Common myeloid progenitor, CD34-positive (primary cell): ENCODE measurements at regions not wholly inside any gene's neighbourhood (a gene's known extent, or its start where the extent isn't known, plus 50 kb on each side); places are given as distances from the start of the nearest gene placed in this dataset.

ENCODE experiments used
- CTCF ChIA-PET: fragments of 350-600 bp; sonication (Branson Sonifier 250); formaldehyde crosslinking; loops from one replicate; lab custom pipeline; 2021; ENCODE audit warnings: antibody characterized with exemption; lab: Charles Lee
- POLR2A ChIA-PET: fragments of 350-600 bp; sonication (Branson Sonifier 250); formaldehyde crosslinking; loops from one replicate; lab custom pipeline; 2021; ENCODE audit warnings: antibody characterized with exemption; lab: Charles Lee
- DNase-seq, 3 donors: peaks; one replicate each; pipeline versions ENCODE4 v3.0.0 to v3.0.0-alpha.2; 2013
- H3K27ac ChIP-seq, 2 experiments: 1 replicate in 1 of 2; 2 replicates in 1 of 2; pipeline ENCODE4 v1.7.0; 2013; ENCODE audit warnings: inconsistent platforms in 2 of 2, low read length in 2 of 2, mild to moderate bottlenecking in 2 of 2, low read depth in 1 of 2, moderate library complexity in 1 of 2; ENCODE audit not compliant: severe bottlenecking in 2 of 2, insufficient read depth in 1 of 2, poor library complexity in 1 of 2
- H3K27me3 ChIP-seq, 5 experiments: replicated peaks in 2 of 5; 1 replicate in 3 of 5; 2 replicates in 2 of 5; pipeline versions ENCODE4 v1.6.1 to v1.7.0; 2013; ENCODE audit warnings: low read length in 4 of 5, mild to moderate bottlenecking in 2 of 5, moderate library complexity in 2 of 5, inconsistent platforms in 1 of 5; ENCODE audit not compliant: insufficient read depth in 5 of 5, control insufficient read depth in 4 of 5
- H3K36me3 ChIP-seq, 4 experiments: 1 replicate in 2 of 4; 2 replicates in 2 of 4; pipeline versions ENCODE4 v1.6.1 to v1.7.0; 2013; ENCODE audit warnings: low read length in 3 of 4, control low read depth in 1 of 4, mild to moderate bottlenecking in 1 of 4; ENCODE audit not compliant: control insufficient read depth in 4 of 4, insufficient read depth in 4 of 4
- H3K4me1 ChIP-seq, 4 experiments: 1 replicate in 3 of 4; 2 replicates in 1 of 4; pipeline versions ENCODE4 v1.6.1 to v1.7.1; 2013; ENCODE audit warnings: low read length in 3 of 4, mild to moderate bottlenecking in 3 of 4, control low read depth in 1 of 4, inconsistent platforms in 1 of 4, moderate library complexity in 1 of 4; ENCODE audit not compliant: control insufficient read depth in 4 of 4, insufficient read depth in 4 of 4; ENCODE audit errors: control extremely low read depth in 1 of 4
- H3K4me3 ChIP-seq, 7 experiments: 1 replicate in 4 of 7; 2 replicates in 3 of 7; pipeline versions ENCODE4 v1.5.1 to v1.7.0; 2013; ENCODE audit warnings: mild to moderate bottlenecking in 7 of 7, low read length in 6 of 7, moderate library complexity in 6 of 7, inconsistent platforms in 2 of 7, low read depth in 2 of 7, control low read depth in 1 of 7; ENCODE audit not compliant: insufficient read depth in 4 of 7, control insufficient read depth in 1 of 7; ENCODE audit errors: extremely low read depth in 1 of 7
- H3K9me3 ChIP-seq, 5 experiments: 1 replicate in 4 of 5; 2 replicates in 1 of 5; pipeline versions ENCODE4 v1.6.1 to v1.7.1; 2013; ENCODE audit warnings: low read length in 4 of 5, mild to moderate bottlenecking in 2 of 5, inconsistent platforms in 1 of 5, low read depth in 1 of 5, moderate library complexity in 1 of 5; ENCODE audit not compliant: control insufficient read depth in 4 of 5, insufficient read depth in 2 of 5; ENCODE audit errors: control extremely low read depth in 1 of 5
- WGBS: methylation state at CpG from one replicate; pipeline ENCODE4 v1.1.5; 2013; ENCODE audit not compliant: insufficient coverage; 5-methylcytosine and 5-hydroxymethylcytosine counted together

DNA sequence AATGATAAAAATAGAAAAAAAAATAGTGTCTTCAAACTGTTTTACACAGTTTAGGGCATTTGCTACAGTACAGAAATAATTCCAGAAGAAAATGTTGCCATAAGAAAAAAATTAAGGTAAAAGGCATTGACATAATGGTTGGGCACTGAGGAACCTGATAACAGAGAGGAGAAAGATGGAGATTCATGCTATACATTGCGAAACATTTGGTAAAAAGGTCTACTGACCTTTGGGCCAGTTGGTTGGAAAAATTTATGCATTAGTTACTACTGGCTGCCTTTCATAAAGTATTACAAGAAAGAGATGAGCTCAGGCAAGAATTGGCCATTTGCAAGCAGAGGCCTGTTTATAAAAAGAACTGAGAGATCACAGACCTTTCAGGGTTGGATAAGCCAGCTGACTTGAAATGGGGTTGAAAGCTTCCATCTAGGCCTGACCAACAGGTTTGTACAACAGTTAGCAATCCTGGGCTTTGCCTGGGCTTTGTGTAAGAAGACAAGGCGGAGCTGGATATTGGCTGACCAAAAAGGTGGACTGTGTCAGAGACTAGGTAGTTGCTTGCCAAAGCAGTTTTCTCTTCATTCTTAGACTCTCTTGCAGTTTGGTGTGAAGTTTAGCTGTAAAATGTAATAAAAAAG, 166.6 kb upstream of the MCTP2 start:
- POLR2A ChIA-PET: no interaction called here
- Histone ChIP-seq H3K4me3 (no peak overlapping the region), H3K27ac (no peak overlapping the region), H3K9me3 (peaks cover 0 to 7% (median 2%) of the 10 kb centered on the region in 5 experiments), H3K36me3 (no peaks in the 10 kb centered on the region), H3K4me1 (no peaks in the 10 kb centered on the region), H3K27me3 (peaks cover 0 to 2% (median 0%) of the 10 kb centered on the region in 5 experiments)
- WGBS: 100% methylated on average over 2 of the region's 2 CpGs
- CTCF ChIA-PET: no interaction called here
- DNase-seq: no peak

- 100% methylated on average over 2 of the region's 3 CpGs for WGBS
- DNase-seq: no peak
- ChIA-PET CTCF (no interaction called here), POLR2A (no interaction called here)
- peaks cover 0 to 10% (median 2%) of the 10 kb centered on the region in 4 experiments for H3K4me1 ChIP-seq
- H3K27me3 ChIP-seq: peaks cover 0 to 2% (median 0%) of the 10 kb centered on the region in 5 experiments
- H3K9me3 ChIP-seq: no peaks in the 10 kb centered on the region
- H3K36me3 ChIP-seq: no peaks in the 10 kb centered on the region
- H3K4me3 ChIP-seq: no peak overlapping the region
- no peak overlapping the region for H3K27ac ChIP-seq
These were observed 170.3 kb upstream of the MCTP2 start for GRCh38 chr15:94061041-94061440.

DNA sequence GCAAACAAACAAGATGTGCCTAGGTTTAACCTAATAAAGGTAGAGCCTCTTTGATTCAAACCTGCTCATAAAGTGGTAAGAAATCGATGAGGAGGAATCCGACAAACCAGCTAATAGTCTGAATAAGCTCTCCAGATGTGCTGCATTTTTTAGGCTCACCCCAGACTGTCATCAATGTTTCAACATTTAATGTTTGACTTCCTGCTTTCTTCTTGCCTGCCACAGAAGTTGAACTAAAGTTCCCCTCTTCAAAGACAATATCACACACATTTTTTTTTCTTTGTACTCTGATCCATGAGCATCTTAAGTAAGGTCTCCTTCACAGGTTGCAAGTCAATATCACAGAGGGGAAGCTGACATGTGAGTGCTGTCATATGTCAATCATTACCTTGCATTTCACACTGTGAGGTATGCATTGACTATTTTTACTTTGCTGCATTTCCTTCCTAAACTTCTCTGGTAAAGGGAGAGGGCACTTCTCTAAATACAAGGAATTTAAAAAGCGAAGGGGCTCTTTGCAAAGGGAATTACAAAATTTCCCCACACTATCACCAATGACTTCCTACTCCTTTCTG, 172.3 kb upstream of the MCTP2 start:
- CTCF ChIA-PET: interaction anchor here (1.7 kb wide), 1 partner anchor 61 kb away, joined by 5 read pairs; no protein-coding TSS in a partner anchor
- Histone ChIP-seq H3K27ac (no peak overlapping the region), H3K36me3 (no peaks in the 10 kb centered on the region), H3K4me3 (no peak overlapping the region), H3K9me3 (no peaks in the 10 kb centered on the region), H3K27me3 (no peaks in the 10 kb centered on the region), H3K4me1 (peaks cover 0 to 10% (median 2%) of the 10 kb centered on the region in 4 experiments)
- 21% methylated on average over 3 of the region's 3 CpGs for WGBS
- POLR2A ChIA-PET: no interaction called here
- peak in 2 of 3 donors; percentile 33 to 38 for DNase-seq

DNA sequence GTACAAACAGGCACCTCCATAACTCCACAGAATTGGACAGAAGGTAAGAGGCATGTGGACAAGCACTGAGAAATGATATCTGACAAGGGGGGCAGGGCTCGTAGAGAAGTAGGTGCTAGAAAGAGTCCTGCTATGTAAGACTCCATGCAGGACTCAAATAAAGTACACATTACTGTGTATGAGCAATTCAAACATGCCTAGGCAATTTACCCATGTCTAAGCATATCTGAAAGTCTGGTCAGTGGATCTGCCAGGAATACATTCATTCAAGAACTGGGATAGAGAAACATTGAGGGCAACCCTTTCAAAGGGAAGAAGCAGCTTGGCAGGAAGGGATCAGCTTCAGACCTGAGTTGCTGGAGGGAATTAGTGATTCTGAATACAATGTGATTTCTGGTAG, 174.1 kb upstream of the MCTP2 start:
- Histone ChIP-seq H3K9me3 (no peaks in the 10 kb centered on the region), H3K4me3 (no peak overlapping the region), H3K27ac (no peak overlapping the region), H3K4me1 (peaks cover 0 to 10% (median 2%) of the 10 kb centered on the region in 4 experiments), H3K36me3 (no peaks in the 10 kb centered on the region), H3K27me3 (no peaks in the 10 kb centered on the region)
- no peak for DNase-seq
- CTCF ChIA-PET: no interaction called here
- WGBS: 83% methylated on average over 1 of the region's 1 CpG
- POLR2A ChIA-PET: no interaction called here

GRCh38 chr15:94056314-94056713, 175.0 kb upstream of the MCTP2 start:
- no peaks in the 10 kb centered on the region for H3K27me3 ChIP-seq
- POLR2A ChIA-PET: no interaction called here
- H3K4me3 ChIP-seq: no peak overlapping the region
- peaks cover 0 to 10% (median 2%) of the 10 kb centered on the region in 4 experiments for H3K4me1 ChIP-seq
- H3K27ac ChIP-seq: no peak overlapping the region
- no peaks in the 10 kb centered on the region for H3K9me3 ChIP-seq
- H3K36me3 ChIP-seq: no peaks in the 10 kb centered on the region
- CTCF ChIA-PET: no interaction called here
- peak in 2 of 3 donors; percentile 48 to 63 for DNase-seq

- ChIA-PET CTCF (no interaction called here), POLR2A (no interaction called here)
- DNase-seq: no peak
These were observed 177.7 kb upstream of the MCTP2 start for GRCh38 chr15:94053626-94054025.

GRCh38 chr15:94052711-94053110, 178.7 kb upstream of the MCTP2 start:
- Histone ChIP-seq H3K4me3 (no peak overlapping the region), H3K27me3 (no peaks in the 10 kb centered on the region), H3K9me3 (no peaks in the 10 kb centered on the region), H3K36me3 (no peaks in the 10 kb centered on the region), H3K27ac (no peak overlapping the region), H3K4me1 (no peaks in the 10 kb centered on the region)
- 94% methylated on average over 2 of the region's 2 CpGs for WGBS
- no peak for DNase-seq
- POLR2A ChIA-PET: no interaction called here
- CTCF ChIA-PET: no interaction called here

More at GRCh38 chr15:94053626-94054025, 177.7 kb upstream of the MCTP2 start:
- Histone ChIP-seq H3K27me3 (no peaks in the 10 kb centered on the region), H3K4me1 (no peaks in the 10 kb centered on the region), H3K9me3 (no peaks in the 10 kb centered on the region), H3K36me3 (no peaks in the 10 kb centered on the region), H3K4me3 (no peak overlapping the region), H3K27ac (no peak overlapping the region)
